ENCODE measurements at regions not wholly inside any gene's neighbourhood (a gene's known extent, or its start where the extent isn't known, plus 50 kb on each side); places are given as distances from the start of the nearest gene placed in this dataset.

GRCh38 chr22:49078076-49078710 is 749.5 kb downstream of the BRD1 start:
- TF ChIP-seq CTCF (IDR thresholded peaks at IDR 0.05 in 8 of 11, conservative IDR thresholded peaks at IDR 0.05 in 3 of 11): no peak
- TF ChIP-seq POLR2AphosphoS5 (IDR thresholded peaks at IDR 0.05): no peak

Measured in spleen (tissue), 7 donors.